GM21381 (cell line): ENCODE measurements at regions not wholly inside any gene's neighbourhood (a gene's known extent, or its start where the extent isn't known, plus 50 kb on each side); places are given as distances from the start of the nearest gene placed in this dataset.

Source experiments
- ATAC-seq: cut with Tn5 transposase; IDR thresholded peaks from one replicate; pipeline ENCODE4 v1.9.1; 2021; ENCODE audit warnings: mild to moderate bottlenecking, moderate library complexity; ENCODE audit not compliant: unreplicated experiment

DNA sequence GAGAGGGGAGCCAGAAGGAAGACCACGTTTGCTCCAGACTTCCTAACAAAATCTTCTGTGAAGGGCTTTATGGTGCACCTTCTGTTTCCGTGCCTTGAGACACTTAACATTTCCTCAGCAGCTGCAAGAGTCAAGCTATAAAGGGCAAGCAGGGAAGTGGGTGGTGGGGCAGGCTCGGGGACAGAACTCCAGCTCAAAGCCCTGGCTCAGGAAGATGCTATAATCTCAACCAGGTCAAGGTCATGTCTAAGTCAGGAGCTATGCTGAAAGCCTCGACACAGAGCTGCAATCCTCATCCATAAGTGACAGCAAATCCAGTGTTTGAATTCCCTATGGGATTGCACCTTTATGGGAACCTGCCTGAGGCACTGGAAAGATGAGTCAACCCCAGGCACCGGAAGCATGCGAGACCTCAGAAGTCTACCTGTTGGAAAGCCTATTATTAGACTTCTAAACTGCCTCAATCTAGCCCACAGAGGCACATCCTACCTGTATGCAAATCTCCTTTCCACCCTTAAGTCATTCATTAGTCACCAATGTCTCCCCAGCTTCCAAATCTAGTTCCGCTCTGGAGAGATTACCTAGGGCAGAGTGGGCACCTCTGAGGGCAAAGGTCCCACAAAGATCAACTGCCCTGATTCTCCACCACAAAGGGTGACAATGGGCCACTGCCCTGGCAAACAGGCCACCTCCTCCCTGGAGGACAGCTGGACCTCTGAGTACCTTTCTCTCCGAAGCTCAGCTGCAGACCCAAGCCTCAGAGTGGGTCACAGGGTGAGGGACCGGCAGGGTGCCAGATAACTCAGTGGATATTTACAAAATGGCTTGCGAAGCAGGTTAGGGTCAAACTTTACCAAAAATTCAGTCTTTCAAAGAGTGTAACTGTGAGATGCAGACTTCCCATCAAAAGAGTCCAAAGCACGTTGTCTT is 287.0 kb downstream of the CDC5L start:
- no peak for ATAC-seq

DNA sequence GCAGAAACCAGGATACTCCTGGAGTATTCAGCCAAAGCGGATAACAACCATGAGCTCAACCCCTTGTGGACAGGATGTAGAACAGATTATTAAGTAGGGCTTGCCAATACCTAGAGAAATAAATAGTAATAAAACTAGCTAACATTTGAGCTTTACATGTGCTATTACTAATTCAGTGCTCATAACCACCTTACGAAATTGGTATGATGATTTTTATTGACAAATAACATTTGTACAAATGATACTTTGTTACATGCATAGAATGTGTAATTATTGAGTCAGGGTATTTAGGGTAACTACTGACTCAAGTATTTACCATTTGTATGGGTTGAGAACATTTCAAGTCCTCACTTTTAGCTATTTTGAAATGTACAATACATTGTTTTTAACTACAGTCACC is 287.9 kb downstream of the CDC5L start:
- no peak for ATAC-seq

DNA sequence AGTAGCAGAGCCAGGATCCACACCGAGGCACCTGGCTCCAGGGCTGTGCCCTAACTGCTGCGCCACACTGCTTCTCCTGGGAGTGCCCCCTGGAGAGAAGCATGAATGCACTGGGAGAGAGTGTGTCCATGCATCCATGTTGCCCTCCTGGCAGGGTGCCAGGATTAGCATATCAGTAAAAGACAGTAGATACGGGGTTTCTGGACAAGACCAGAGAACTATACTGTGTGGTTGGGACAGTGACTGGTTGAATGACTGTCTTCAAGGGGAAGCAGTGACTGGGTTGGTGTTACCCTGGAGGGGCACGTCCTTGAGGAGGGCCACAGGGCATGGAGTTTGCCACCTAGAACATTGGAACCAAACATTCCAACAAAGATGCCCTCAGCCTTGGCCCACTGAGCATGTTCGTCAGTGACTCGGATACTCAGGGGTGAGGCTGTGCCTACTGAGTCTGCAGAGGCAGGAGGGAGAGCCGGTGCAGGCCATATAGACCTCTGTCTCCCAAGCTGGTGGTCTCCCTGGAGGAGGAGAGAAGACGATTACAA is 288.8 kb downstream of the CDC5L start:
- ATAC-seq = no peak

DNA sequence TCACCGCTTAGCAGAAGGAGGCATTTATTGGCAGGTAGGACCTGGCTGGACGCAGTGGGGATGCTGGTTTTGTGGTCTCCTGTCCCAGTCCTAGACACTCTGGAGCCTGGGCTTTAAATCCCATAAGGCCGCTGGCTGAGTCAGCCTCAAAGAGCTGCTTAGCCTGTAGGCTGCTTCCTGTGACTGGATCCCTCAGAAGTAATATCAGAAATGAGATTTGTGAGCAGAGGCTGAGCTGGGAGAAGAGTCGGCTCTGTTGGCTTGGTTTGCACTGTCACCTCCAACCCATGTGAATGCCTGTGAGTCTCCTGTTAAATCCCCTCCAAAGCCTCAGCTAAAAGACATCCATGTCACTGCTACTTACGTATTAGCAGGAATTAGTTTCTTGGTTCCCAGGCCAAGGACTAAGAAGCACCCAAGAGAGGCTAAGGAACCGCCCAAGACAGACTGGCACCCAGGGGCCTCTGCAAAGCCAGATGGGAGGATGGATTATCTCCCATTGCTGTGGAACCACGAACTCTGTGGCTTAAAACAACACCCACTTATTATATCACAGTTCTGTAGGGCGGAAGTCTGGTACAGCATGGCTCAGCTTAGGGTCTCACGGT is 289.4 kb downstream of the CDC5L start:
- ATAC-seq = no peak

DNA sequence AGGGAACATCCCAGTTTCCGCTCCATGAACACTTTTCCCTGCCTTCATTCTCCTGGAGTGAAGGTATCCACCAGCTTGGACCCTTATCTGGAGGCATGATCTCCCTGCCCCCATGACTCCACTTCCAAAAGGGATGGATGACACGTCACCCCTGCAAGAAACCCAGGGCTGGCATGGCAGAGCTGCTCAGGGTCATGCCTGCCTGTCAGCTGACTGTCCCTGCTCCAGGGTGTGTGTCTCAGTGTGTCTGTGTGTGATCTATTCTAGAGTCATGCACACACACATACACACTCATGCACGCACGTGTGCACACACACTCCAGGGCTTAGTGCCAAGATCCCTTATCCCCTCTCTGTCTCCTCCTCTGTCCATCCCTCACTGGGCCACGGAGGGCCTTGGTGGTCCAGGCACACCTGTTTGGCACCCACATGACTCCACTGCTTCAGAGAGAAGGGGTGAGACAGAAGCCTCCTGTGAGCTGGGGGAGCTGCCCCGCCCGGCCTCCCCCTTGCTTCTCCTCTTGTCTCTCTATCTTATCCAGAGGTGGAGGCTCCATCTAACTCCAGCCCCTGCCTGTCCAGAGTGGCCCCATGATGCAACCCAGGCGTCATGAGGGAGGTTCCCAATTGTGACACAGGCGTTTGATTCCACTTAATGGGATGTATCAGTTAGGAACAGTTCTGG is 290.9 kb downstream of the CDC5L start:
- ATAC-seq = no peak

GRCh38 chr6:44679438-44680201 is 292.1 kb downstream of the CDC5L start:
- ATAC-seq = no peak

DNA sequence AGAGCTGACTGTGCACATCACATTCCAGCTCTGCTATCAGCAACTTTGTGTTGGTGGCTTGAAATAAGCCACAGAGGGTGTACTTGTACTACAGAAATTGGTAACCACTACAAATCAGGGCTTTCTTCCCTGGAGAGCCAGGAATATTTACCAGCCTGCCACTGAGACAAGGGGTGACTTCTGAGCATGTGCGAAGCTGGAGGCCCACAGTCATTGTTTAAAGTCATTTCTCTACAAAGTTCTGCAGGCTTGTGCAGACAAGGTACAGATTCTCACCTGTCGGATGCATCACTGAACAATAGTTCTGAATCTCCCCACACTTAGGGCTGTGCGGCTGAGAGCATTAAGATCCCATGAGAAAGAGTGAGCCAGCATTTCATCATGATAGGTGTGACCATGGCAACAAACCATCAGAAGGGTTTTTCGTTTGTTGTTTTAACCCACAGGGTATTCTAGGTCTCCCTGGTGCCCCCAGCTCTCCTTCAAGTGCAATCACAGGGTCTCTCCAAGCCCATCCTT is 292.8 kb downstream of the CDC5L start:
- no peak for ATAC-seq

GRCh38 chr6:44681761-44682160 is 294.3 kb downstream of the CDC5L start:
- ATAC-seq = no peak

- no peak for ATAC-seq
Measured at GRCh38 chr6:44682280-44682679, 294.8 kb downstream of the CDC5L start.

DNA sequence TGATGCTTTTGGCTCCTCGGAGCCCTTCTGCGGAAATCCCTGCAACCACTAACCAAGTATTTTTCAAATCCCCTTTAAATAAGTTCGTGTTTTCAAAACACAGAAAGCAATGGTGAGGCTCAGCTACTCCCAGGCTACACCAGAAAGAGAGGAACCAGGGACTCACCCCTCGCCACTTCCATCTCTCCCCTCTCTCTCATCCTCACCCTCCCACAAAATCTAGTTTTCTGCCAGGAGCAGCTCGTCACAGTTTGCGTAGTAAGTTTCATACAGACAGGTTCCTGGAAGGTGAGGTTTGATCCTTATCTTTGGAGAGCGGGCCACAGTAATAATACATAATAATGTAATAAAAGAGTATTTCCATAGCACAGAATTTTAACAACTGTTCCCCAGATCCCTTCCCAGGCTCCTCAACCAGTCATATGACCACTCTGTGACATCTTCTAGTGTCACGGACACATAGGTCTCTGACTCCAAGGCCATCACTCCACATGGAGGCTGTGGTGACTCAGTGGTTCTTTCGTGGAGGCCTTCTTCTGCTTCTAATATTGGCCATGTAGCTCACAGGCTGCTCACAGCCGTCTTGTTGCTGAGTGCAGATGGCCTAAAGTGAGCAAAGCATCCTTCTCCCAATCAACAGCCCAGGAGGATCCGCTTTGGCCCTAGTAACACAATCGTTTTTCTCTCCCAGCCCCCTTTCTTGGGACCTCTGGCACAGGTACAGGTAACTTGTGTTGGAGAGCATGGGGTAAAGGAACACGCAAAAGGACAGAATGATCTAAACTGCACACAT is 295.7 kb downstream of the CDC5L start:
- no peak for ATAC-seq

- no peak for ATAC-seq
Measured at GRCh38 chr6:44685213-44685612, 297.7 kb downstream of the CDC5L start.

GRCh38 chr6:44696099-44696498 is 308.6 kb downstream of the CDC5L start:
- ATAC-seq = no peak

DNA sequence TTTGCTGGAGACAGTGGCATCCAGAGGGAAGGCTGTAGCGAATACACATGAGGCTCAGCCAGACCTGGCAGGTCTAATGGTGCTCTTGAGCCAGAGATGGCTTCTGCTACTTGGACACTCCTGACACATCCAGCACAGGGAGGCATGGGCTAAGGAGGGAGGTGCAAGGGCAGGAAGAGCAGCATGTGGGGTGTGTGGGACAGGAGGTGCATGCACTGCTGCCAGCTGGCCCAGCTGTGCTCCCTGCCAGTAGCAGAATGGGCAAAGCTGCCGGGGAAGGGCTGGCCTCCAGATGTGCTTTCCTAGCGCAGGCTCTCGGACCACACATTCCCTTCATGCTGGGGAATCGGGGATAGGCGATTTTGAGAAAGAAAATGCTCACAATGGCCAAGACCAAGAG is 309.2 kb downstream of the CDC5L start:
- no peak for ATAC-seq

GRCh38 chr6:44697327-44697726 is 309.8 kb downstream of the CDC5L start:
- no peak for ATAC-seq

- no peak for ATAC-seq
Measured at GRCh38 chr6:44698602-44699001, 311.1 kb downstream of the CDC5L start.

DNA sequence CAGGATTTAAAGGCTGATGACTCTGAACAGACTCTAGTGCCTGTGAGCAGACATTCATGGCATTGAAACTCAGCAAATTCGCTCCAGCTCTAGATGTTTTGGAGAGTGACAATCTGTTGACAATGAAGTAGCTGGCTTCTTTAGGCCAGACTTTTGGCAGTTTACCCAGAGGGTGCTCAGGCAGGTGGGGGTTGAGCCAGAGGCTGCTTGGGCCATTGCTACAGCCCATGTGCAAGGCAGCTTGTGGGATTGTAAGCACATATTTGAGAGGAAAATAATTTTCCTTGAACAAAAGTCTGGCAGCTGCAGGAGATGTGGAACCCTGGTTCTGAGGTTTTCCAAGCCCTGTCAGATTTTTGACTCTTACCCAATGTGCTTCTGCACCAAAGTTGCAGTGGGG is 311.6 kb downstream of the CDC5L start:
- no peak for ATAC-seq

GRCh38 chr6:44699851-44700250 is 312.3 kb downstream of the CDC5L start:
- ATAC-seq = no peak

- ATAC-seq = no peak
Measured at GRCh38 chr6:44700422-44700821, 312.9 kb downstream of the CDC5L start.

GRCh38 chr6:44701038-44701636 is 313.6 kb downstream of the CDC5L start:
- no peak for ATAC-seq
